ENCODE measurements at regions not wholly inside any gene's neighbourhood (a gene's known extent, or its start where the extent isn't known, plus 50 kb on each side); places are given as distances from the start of the nearest gene placed in this dataset.

DNA sequence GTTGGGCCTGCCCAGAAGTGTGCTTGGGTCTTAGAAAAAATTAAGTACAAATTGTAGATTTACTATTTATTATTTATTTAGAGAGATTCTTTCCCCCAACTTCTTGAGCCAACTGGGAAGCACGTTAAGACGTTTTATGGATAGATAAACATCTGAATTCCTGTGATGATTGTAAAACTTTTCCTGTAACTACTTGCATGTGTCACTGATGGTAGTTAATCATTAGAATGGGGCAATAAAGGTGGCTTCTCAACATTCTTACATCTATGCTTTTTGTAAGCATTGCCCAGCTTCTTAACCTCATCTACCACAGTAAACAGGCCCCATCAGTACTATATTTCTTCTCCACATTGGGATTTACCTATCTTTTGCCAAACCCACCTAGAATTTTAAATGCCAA lies 559.8 kb downstream of the LMO4 start:
- DNase-seq, result no peak

DNA sequence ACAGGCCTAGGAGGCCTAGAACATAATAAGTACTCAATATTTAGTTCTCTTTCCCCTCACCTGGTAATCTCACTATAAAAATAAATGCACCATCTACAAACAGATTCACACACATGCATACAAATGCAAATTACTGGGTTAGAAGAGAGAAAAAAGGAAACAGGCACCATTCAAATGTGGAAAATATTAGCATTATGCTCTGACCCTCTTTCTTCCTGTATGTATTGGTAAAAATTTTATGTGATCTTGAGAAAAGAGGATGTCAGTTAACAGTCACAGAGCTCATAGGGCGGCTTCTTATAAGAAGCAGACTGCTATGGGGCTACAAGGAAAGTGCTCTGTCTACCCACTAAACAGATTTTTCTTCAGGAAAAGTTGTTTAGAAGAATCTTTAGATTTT lies 565.4 kb downstream of the LMO4 start:
- no peak for DNase-seq

DNA sequence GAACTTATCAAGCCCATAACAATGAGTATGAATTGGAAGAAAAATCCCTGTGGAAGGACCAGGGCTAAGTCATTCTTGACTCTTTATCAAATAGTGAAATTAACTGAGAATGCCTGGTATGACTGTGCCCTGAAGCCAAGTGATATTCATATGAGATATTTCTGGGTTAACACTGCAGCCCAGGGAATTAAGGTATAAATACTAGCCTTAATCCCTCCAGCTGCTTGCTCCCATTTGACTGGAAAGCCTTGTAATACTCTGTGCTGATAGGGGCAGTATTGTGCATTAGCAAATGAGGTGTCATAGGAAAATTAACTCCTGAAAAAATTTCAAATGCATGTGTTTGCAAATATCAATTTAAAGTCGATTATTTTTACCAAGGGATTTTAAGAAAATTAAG lies 568.8 kb downstream of the LMO4 start:
- DNase-seq, result no peak

DNA sequence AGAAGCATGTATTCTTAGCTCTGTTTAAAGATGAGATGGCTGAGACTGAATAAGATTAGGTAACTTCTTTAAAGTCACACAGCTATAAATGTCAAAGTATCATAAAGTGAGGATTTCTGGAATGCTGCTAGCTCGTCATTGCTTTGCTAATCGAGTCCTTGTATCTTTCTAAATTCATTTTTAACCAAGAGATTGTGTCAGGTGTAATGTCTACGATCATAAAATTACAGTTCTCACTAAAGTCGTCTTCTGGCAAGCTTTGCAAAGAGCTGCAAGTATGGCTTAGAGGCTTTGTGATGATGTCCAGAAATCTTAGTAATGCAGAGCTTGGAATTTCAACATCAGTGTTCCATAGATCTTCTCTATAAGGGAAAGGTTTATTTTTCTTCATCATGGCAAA lies 569.8 kb downstream of the LMO4 start:
- DNase-seq, result no peak

DNA sequence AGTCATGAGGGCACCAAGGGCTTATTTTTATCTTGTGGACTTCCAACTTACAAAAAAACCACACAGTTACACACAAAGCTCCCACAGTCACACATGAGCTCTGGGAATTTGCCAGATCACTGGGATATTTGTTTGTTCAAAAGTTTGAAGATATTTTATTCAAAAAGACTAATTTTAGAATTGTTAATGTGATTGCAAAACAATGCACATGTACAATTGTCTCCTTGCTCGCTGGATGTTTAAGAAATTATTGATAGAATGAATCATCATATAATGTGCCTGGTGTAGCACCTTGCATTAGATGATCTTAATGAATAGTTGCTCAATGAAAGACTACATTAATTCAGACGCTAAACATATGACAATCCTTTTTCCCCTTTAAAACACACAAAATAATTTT lies 570.3 kb downstream of the LMO4 start:
- DNase-seq, result no peak

DNA sequence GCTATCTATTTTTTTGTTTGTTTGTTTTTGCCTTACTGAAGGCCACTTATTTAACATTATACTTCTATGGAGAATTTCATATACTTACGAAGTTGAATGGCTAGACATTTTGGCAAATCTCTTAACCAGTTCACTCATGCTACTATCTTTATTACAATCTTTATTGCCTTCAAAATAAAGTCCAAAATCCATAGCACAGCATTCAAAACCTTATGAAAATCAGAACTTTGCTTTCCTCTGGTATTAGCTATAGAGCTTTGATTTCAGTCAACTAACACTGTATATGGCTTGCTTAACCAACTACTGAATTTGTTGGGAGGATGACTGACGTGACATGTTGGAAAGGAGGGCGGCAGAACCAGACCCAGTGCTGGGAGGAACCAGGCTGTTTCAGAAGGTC lies 571.1 kb downstream of the LMO4 start:
- DNase-seq, result no peak

DNA sequence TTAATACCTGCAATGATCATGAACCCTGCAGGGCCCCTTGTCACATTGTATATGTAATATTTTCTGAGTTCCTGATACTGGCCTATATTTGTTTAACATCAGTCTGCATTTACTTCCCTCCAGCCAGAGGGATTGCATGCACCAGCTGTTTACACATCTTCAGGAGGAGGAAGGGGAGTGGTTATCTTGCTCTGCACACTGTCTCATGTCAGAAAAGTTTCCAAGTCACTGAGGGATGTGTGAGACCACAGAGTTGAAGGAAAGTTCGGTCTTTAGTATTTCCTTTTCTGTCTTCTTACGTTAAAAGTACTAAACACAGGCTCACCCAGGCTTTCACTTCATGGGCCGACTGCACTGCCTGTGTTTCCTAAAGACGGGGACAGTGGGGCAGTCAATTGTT lies 574.1 kb downstream of the LMO4 start:
- no peak for DNase-seq

DNA sequence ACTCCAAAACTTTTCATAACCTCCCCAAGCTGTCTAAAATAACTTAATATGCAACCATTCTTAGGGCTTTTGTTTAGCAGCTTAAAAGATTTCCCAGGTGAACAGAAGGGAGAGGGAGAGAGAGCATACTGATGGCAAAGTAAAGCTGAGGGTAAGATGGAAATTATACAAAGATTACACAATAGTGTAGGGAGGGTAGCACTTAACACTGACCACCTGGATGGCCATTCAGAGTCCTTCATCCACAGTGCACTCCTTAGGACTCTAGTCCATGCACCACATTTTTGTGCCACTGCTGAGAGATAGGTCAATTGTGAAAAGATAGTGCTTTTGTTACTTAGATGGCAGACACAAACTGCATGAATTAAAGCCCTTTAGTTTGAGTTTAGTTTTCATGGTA lies 574.6 kb downstream of the LMO4 start:
- no peak for DNase-seq

DNA sequence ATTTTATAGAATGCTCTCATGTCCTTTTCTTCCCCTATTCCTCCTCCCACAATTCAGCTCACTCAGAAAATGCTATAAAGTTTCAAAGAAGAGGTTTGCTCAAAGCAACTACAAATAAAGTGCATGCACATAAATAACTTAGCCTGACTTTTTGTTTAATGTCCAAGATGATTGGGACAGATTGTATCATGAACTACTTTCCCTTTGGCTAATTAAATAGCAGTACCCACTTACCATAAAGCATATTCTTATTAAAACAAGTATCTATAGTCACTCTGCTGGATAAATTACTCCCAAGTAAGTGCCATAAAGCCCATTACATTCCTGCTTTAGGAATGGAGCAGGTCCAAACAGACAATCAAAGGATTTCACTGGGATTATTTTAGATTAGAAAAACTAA lies 576.0 kb downstream of the LMO4 start:
- DNase-seq, result no peak

DNA sequence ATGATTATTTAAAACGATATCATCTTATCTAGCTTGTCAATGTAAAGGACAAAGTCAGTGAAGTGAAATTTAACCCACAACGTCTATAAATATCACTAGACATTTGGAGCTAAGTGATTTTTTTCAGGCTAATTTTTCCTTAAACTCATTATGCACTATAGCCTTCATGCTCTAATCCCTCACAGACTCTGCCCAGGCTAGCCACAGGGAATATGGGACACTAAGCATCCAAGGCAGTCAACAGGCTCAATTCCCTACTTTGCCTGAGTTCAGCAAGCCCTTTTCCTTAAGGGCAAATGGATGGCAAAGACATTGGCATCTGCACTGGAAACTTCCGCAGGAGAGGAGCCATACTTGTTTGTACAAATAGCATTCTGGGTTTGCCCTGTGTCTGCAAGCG lies 577.0 kb downstream of the LMO4 start:
- no peak for DNase-seq

DNA sequence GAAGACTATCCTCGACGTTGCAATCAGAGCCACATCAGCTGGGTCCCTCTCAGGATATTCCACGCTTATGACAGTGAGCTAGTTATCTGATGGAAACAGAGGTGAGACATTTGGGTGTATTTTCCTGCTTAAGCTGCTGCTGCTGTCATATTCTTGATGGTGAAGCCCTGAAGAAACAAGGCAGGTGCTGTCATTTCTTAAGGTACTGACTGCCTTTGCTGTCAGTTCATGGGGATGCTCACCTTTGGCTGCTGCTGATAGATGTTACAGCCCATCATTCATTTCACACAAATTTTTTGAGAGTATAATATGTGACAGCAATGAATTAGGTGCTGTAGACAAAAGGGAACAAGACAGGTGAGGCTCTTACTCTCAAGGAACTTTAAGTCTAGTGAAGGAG lies 577.4 kb downstream of the LMO4 start:
- DNase-seq, result no peak

DNA sequence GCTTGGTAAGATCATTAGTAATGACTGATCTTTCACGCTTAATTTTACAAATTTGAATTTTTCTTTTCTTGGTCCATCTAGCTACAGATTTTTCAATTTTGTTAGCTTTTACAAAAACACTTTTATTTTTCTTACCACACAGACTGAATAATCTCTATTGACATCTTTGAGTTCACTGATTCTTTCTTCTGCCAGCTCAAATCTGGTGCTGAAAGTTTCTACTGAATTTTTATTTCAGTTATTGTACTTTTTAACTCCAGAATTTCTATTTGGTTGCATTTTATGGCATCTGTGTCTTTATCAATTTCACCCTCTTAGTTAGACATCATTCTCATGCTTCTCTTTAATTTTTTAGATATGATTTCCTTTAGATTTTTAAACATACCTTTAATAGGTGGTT lies 584.7 kb downstream of the LMO4 start:
- DNase-seq, result no peak

DNA sequence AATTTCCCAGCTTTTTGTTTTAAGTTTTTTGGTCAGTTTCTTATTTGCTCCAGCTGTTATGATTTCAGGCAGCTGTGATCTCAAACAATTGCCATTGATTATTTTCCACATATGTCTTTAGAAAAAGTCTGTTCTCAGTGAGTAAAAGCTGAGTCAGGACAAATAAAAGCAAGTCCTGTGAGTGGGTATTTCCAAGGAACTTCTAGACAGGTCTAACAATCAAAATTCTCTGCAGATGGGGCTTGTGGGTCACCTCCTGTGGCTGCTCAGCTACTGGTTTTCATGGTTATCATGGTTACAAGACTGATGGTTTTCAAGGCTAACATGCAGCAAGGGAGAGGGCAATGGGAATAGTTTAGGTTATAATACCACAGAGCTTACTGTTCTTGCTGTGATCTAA lies 585.7 kb downstream of the LMO4 start:
- DNase-seq, result no peak

DNA sequence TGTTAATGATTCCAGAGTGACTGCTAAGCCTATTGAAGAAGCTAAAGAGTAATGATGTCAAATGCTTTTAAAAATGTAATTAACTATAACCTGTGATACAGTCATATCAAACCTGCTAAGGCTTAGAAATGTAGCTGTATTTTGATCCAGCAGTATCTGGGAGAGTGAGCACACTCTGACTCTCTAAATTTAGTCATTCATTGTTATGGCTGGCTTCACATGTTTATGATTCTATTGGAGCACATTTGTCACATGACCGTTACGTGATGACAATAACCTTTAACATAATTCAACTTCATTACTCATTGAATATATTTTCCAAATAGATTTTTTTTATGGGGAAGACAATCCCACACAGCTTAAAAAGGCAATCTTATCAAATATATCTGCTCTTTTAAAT lies 587.1 kb downstream of the LMO4 start:
- no peak for DNase-seq

DNA sequence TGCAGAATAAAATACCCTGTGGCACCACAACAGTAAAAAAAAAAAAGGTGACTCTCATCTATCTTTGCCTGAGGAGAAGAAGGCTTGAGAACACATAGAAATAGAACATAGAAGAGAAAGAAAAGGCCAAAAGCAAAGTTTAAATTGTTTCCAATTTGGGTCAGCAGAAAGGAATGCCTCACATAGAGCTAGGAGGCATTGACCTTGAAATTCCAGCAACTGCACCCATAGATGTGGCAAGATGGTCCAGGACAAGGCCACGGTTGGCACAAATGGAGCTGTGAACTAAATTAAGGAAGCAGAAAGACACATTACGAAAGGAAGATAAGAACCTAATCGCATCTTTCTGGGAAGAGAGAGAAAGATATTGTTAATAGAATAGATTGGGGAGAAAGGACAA lies 588.3 kb downstream of the LMO4 start:
- no peak for DNase-seq

DNA sequence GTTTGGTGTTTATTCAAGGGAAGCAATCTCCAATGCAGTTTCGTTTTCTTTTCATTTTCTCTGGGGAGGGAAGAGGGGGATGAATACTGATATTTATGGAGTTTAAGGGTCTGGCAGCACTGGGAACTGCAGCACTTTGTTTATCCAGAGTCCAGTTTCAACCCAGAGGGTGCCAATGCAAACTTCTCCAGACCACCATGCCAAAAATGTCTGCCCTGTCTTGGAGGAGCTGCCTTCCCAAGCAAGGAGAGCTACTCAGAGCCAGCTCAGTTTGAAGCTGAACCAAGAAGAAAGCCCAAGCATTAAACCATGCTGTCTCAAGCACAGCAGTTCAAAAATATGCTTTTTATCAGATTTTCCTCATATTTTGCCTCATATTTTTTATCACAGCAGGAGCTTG lies 589.7 kb downstream of the LMO4 start:
- DNase-seq, result no peak

DNA sequence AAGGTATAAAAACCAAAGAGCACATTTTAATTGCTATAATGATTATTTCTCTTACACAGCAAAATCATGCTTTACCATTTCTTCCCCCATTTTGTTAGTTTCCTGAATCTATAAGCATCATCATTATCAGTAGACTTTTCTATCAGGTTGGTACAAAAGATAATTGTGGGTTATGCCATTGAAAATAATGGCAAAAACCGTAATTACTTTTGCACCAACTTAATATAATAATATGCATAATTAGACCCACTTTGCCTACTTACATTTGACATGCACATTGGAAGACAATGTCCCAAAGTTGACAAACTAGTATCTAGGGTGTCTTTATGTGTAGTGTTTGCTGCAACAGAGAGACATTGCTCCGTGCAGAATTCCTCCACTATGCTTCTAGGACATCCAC lies 594.2 kb downstream of the LMO4 start:
- no peak for DNase-seq

DNA sequence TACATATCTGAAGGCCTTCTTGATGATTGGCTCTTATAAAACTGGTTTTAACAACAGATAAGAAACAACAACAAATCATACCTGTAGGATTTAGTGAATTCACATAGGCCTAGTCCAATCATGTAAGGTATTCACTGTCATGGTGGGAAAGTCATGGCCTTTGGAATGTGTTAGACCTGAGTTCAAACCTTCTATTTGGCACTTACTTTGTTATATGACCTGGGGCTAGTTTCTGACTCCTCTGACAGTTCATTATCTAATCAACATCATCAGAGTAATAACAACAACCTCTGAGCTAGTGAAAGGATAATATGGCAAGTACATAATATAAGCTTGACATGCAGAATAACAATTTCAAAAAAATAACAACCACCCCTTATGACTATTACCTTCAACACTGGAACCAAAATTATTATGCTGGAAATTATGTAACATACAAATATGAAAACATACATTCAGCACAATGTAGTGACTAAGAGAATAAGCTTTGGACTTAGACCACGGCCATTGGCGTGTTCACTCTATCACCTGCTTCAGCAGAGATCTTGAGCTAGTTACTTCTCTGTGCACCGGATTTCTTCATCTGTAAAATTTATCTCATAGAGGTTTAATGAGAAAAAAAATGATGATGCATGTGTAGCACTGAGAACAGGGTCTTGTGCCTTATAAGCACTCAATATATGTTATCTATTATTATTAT lies 597.6 kb downstream of the LMO4 start:
- DNase-seq, result no peak

DNA sequence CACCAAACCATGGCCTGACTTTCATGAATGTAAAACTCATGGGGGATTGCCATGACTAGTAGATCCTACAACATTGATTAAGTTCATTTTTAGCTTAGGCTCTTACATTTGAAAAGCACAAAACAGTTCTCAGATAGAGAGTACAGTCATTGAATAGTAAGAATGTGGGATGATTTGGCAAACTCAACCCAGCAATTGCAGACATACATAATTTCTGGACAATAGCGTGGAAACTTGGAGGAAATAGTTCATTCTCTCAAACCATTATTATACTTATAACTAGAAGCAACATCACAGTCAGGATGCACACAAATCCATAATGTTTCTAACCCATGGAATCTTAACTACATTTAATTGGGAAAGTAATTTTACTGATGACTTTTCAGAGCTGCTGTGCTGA lies 598.2 kb downstream of the LMO4 start:
- DNase-seq, result no peak

DNA sequence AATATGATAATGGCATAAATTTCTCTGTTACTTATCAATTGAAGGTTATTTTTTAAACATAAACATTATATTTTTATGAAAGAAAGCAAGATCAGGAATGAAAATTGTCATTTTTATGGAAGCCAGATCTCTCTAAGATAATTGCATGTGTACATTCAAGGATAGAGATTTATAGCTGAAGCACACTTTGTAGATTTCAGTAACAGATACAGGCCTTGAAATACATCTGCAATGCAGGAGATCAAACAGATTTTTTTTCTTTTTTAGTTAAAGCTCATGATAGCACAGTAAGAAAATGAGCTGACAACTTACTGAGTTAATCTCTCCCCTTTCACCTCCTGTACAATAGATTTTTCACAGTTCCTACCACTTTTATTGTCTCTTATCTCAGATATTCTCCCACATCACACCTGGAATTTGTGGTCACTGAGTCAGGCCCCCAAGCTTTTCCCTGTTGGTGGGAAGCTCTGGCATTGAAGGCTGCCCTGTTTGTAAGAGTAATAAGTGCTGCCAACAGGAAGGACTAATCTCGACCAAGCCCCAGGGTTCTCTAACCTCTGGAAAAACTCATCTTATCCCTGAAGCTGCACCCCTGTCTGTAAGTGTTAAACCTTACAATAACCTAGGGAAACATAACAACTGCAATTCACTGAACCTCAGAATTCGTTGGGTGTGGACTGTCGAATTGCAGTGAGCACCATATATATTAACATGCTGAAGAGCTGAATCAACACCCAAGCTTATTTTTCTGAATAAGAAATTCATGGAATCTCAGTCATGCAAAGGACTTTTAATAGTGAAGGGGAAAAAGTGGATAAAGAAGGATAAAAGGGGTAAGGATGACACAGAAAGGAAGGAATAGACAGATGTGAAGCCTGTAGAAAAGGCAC lies 599.0 kb downstream of the LMO4 start:
- no peak for DNase-seq

DNA sequence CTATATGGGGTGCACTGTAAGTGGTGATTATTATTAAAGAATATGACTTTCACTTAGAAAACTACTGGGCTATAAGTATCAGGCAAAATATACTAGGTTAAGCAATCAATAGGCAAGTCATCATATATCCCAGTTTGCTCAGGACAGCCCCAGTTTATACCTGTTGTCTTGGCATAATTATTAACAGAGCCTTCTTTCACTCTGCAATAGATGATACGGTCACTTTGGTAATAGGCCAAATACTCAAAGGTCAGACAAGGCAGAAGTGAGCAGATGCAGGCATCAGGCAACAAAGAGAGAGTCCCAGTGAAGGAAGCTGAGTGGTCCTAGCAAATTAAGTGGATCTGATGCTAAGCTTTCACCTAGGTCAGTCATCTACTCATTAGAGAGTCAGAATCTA lies 599.9 kb downstream of the LMO4 start:
- no peak for DNase-seq

DNA sequence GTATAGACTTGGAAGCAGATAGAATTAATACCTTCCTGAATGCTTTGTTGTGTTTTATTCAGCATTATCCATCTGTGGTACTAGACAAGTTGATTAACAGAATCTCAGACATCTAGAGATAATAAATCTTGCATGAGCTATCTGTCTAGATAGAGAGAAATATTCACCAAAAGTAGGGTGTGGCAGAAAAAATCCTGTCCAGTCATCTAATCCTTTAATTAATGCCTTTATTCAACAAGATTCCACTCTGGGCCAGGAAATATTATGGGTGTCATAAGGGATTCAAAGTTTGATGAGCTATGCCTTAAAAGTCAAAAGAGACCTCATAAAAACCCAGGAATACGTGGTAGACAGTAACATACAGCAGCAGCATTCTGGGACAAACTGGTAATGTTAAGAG lies 601.2 kb downstream of the LMO4 start:
- no peak for DNase-seq

DNA sequence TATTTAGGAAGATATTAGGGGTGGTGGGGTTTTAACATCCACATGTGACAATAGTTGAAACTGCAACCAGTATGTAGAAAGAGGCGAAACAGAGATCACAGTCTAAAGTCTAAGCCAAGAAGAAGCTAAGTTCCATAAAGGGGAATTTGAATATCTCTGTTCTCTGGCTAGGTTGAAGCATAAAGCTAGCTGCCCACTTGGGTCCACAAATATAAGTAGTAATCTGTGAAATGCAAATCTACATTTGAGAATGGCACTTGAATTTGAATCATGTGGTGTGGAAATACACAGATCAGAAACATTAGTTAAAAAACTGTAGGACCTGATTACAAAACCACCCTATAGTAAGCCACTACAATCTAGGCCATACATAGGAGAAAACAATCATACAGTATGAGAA lies 602.1 kb downstream of the LMO4 start:
- no peak for DNase-seq

DNA sequence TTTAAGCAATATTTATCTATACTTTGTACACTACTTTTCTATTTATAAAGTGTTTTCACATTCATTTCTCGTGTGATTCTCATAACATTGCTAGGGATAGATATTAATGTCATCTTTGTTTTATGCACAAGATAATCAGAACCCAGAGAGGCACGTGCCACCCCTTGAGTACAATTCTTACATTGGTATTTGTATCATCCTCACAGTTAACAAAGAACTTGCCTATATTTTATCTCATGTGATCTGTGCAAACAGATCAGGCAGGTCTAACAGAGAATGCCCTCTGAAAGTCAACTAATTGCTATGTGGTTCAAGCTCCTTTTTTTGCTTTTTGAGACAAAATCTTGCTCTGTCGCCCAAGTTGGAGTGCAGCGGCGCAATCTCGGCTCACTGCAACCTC lies 604.5 kb downstream of the LMO4 start:
- DNase-seq, result no peak

DNA sequence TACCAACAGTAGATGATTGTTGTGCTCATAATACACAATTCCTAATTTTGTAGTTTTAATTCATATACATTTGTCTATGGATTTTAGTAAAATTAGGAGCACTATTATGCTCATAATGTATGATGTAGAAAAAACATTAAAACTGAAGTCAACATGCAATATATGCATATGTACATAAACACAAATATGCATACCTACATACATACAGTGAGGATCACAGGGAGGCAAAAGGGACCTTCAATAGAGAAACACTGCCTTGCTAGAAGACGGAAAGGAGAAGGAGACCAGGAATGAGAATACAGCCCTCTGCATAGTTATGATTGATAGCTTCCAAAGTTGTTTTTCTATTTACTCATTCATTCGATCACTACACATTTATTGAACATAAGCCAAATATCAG lies 606.5 kb downstream of the LMO4 start:
- no peak for DNase-seq

All from stimulated activated naive CD4-positive, alpha-beta T cell treated with Interleukin-2 at 50 U/mL for 16 hours (primary cell).